Ramos (cell line): ENCODE measurements at regions not wholly inside any gene's neighbourhood (a gene's known extent, or its start where the extent isn't known, plus 50 kb on each side); places are given as distances from the start of the nearest gene placed in this dataset.

Experiments
- in situ Hi-C: fragments of 300-500 bp; cut with MboI; formaldehyde crosslinking; loops from one replicate; pipeline ENCODE4 v1.14.3; 2022; ENCODE audit warnings: low sequenced_read_pairs; ENCODE audit not compliant: unreplicated experiment

GRCh38 chr7:13832346-13832745 is 157.1 kb downstream of the ETV1 start:
- in situ Hi-C loops: no loop called here

- in situ Hi-C loops: no loop called here
These were observed 155.1 kb downstream of the ETV1 start for GRCh38 chr7:13834328-13834761.

GRCh38 chr7:13835442-13835841 is 154.0 kb downstream of the ETV1 start:
- in situ Hi-C loops: no loop called here

GRCh38 chr7:13839063-13839462 is 150.4 kb downstream of the ETV1 start:
- in situ Hi-C loops: no loop called here
